ENCODE measurements at regions not wholly inside any gene's neighbourhood (a gene's known extent, or its start where the extent isn't known, plus 50 kb on each side); places are given as distances from the start of the nearest gene placed in this dataset.

DNA sequence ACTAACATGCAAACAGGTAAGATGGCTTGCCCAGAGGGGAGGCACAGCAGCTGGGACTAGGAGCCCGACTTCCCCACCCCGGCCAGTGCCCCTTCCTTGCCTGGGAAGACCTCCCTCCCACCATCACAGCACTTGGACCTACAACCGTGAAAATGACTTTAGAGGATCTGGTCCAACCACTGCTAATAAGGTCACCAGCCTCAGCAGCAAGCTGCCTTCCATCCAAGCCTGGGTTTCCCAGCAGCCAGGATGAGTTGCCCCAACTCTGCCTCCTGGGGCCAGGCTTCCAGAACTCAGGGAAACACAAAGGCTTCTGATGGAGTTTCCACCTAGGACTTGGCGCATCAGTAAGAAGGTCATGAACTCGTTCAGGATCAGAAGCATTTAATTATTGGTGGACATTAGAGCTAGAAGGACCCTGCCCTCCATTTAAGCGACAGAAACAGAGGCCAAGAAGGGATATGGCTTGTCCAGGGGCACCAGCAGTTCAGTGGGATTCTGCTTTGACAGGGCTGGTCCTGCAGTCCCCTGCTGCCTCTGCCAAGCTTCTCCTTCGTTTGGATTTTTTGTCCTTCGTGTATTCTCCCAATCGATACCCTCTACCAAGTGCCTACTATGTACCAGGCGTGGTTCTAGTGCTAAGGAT is 403.0 kb upstream of the ID2 start:
- Histone ChIP-seq H3K27me3 (no peaks in the 10 kb centered on the region), H3K27ac (no peak overlapping the region), H3K4me1 (replicated peaks in 1 of 2) (no peaks in the 10 kb centered on the region), H3K4me3 (no peak overlapping the region), H3K9me3 (replicated peaks in 1 of 3) (no peaks in the 10 kb centered on the region), H3K36me3 (replicated peaks in 1 of 2) (no peaks in the 10 kb centered on the region)
- TF ChIP-seq, protein P1, sequence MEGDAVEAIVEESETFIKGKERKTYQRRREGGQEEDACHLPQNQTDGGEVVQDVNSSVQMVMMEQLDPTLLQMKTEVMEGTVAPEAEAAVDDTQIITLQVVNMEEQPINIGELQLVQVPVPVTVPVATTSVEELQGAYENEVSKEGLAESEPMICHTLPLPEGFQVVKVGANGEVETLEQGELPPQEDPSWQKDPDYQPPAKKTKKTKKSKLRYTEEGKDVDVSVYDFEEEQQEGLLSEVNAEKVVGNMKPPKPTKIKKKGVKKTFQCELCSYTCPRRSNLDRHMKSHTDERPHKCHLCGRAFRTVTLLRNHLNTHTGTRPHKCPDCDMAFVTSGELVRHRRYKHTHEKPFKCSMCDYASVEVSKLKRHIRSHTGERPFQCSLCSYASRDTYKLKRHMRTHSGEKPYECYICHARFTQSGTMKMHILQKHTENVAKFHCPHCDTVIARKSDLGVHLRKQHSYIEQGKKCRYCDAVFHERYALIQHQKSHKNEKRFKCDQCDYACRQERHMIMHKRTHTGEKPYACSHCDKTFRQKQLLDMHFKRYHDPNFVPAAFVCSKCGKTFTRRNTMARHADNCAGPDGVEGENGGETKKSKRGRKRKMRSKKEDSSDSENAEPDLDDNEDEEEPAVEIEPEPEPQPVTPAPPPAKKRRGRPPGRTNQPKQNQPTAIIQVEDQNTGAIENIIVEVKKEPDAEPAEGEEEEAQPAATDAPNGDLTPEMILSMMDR (IDR thresholded peaks at IDR 0.05): no peak
- TF ChIP-seq POLR2A (IDR thresholded peaks at IDR 0.05): no peak
- WGBS, 4 donors: 84 to 94% (median 92%) methylated on average over 10 of the region's 10 CpGs
- intact Hi-C loops (cut with DNase I): no loop called here
- DNase-seq: no peak

DNA sequence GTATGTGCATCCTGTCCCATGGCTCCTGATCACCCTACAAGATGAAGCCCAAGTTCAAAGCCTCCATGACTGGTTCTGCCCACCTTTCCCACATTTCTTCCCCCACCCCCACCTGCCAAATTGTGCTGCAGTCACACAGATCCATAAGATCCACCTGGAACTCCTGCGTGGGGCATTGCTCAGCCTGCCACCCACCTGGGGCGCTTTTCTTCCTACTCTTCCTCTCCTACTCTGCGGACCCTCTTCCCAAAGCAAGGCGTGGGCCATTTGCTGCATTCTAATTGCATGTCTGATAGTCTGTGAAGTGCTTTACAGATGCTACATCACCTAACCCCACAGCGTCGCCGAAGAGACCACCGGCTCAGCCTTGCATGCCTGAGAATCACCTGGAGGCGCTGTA is 402.4 kb upstream of the ID2 start:
- WGBS, 4 donors: 94 to 99% (median 98%) methylated on average over 9 of the region's 9 CpGs
- no peaks in the 10 kb centered on the region for H3K36me3 ChIP-seq (replicated peaks in 1 of 2)

DNA sequence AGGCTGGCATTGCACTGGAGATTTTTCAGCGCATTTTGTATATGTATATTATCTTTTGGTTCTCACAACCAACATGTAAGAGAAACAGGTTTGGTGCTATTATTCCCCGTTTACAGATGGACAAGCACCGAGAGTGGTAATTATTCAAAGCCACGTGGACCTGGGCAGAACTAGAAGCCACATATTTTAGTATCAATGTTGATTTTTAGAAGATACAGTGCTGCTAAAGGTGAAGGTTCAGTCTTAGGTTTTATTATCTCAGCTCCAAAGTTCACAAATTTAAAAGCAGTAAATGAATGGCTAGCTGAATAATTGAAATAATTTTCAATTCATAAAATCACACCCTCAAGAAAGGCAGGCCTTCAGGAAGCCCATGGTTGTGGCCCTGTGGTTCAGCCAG is 400.6 kb upstream of the ID2 start:
- no peak for DNase-seq
- intact Hi-C loops (cut with DNase I): no loop called here
- Histone ChIP-seq H3K27me3 (no peaks in the 10 kb centered on the region), H3K9me3 (replicated peaks in 1 of 3) (no peaks in the 10 kb centered on the region), H3K4me1 (replicated peaks in 1 of 2) (no peaks in the 10 kb centered on the region), H3K4me3 (no peak overlapping the region), H3K36me3 (replicated peaks in 1 of 2) (no peaks in the 10 kb centered on the region), H3K27ac (no peak overlapping the region)
- TF ChIP-seq POLR2A (IDR thresholded peaks at IDR 0.05): no peak
- TF ChIP-seq, protein P1 (IDR thresholded peaks at IDR 0.05): no peak
- WGBS, 4 donors: 90 to 94% (median 93%) methylated on average over 4 of the region's 4 CpGs

More for the DNA sequence above, 402.4 kb upstream of the ID2 start:
- H3K4me3 ChIP-seq: no peak overlapping the region
- DNase-seq: no peak
- no peaks in the 10 kb centered on the region for H3K9me3 ChIP-seq (replicated peaks in 1 of 3)
- H3K27me3 ChIP-seq: no peaks in the 10 kb centered on the region
- intact Hi-C loops (cut with DNase I): no loop called here
- TF ChIP-seq, protein P1 (IDR thresholded peaks at IDR 0.05): no peak
- no peak for TF ChIP-seq POLR2A (IDR thresholded peaks at IDR 0.05)
- no peaks in the 10 kb centered on the region for H3K4me1 ChIP-seq (replicated peaks in 1 of 2)
- no peak overlapping the region for H3K27ac ChIP-seq

DNA sequence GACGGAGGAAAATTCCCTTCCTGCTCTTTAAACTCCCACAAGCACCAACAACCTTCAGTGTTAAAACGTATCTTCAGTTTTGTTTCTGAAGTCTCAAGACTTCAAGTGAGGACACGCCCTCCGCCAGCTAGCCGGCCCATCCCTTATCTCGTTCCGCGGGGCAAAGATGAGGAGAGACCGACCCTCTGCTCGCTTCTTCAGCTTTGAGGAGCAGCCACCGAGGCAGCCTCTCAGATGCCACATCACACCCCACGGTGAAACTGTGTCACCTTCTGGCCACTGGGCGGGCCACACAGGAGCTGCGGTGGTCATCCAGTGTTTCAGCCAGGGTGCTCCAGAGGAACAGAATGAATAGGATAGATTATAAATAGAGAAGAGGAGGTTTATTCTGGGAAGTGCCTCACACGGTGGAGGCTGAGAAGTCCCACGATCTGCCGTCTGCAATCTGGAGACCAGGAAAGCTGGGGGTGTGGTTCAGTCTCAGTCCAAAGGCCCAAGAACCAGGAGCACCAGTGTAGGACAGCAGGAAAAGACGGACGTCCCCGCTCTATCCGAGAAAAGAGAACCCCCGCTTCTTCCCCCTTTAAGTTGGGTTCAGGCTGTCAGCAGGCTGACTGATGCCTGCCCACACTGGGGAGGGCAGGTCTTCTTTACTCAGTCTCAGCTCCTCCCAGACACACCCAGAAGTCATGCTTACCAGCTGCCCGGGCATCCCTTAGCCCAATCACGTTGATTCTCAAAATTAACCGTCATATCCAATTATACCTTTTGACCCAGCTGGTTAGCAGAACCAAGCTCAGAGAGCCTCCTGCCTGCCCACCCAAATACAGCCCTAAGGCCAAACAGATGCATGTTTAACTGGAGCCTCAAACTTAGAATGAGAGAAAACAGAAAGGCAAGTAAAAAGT is 399.7 kb upstream of the ID2 start:
- WGBS, 4 donors: 88 to 95% (median 91%) methylated on average over 25 of the region's 25 CpGs
- no peaks in the 10 kb centered on the region for H3K9me3 ChIP-seq (replicated peaks in 1 of 3)
- no peaks in the 10 kb centered on the region for H3K4me1 ChIP-seq (replicated peaks in 1 of 2)
- intact Hi-C loops (cut with DNase I): no loop called here
- no peaks in the 10 kb centered on the region for H3K36me3 ChIP-seq (replicated peaks in 1 of 2)
- TF ChIP-seq, protein P1 (IDR thresholded peaks at IDR 0.05): no peak
- no peak for TF ChIP-seq POLR2A (IDR thresholded peaks at IDR 0.05)
- H3K4me3 ChIP-seq: no peak overlapping the region
- H3K27ac ChIP-seq: no peak overlapping the region
- no peaks in the 10 kb centered on the region for H3K27me3 ChIP-seq
- no peak for DNase-seq

All from adrenal gland (tissue), 9 donors.